T-helper 17 cell (primary cell): ENCODE measurements at regions not wholly inside any gene's neighbourhood (a gene's known extent, or its start where the extent isn't known, plus 50 kb on each side); places are given as distances from the start of the nearest gene placed in this dataset.

Experiments used
- ATAC-seq: fragments of 150-1000 bp; cut with Tn5 transposase; 2 replicates; pipeline ENCODE4 v1.10.0; 2021; ENCODE audit warnings: mild to moderate bottlenecking, moderate library complexity
- DNase-seq, 3 donors: peaks; one replicate each; pipeline versions ENCODE4 v3.0.0 to v3.0.0-alpha.2; 2020 to 2021
- H3K9me3 ChIP-seq: one replicate; pipeline ENCODE4 v1.7.0; 2013; ENCODE audit warnings: low read length, mild to moderate bottlenecking; ENCODE audit not compliant: control insufficient read depth, poor library complexity, severe bottlenecking
- H3K27ac Mint-ChIP-seq: one replicate; pipeline ENCODE4 v1.8.0; 2022; ENCODE audit warnings: mild to moderate bottlenecking, moderate library complexity, mixed read lengths
- H3K27me3 Mint-ChIP-seq: one replicate; pipeline ENCODE4 v1.8.0; 2022; ENCODE audit warnings: mixed read lengths
- H3K36me3 Mint-ChIP-seq: one replicate; pipeline ENCODE4 v1.8.0; 2022; ENCODE audit warnings: low read depth, mixed read lengths
- H3K4me1 Mint-ChIP-seq: one replicate; pipeline ENCODE4 v1.8.0; 2022; ENCODE audit warnings: mild to moderate bottlenecking, mixed read lengths
- H3K4me3 Mint-ChIP-seq: one replicate; pipeline ENCODE4 v1.8.0; 2022; ENCODE audit warnings: mild to moderate bottlenecking, moderate library complexity, mixed read lengths

GRCh38 chr4:3390288-3390811, 51.4 kb upstream of the HGFAC start:
- no peak for ATAC-seq
- peaks cover 13% of the 10 kb centered on the region for H3K4me1 Mint-ChIP-seq
- no peaks in the 10 kb centered on the region for H3K9me3 ChIP-seq
- H3K4me3 Mint-ChIP-seq: peak overlapping the region; percentile 52
- DNase-seq: no peak
- H3K36me3 Mint-ChIP-seq: peaks cover 3% of the 10 kb centered on the region
- peaks cover 35% of the 10 kb centered on the region for H3K27me3 Mint-ChIP-seq
- H3K27ac Mint-ChIP-seq: peak overlapping the region; percentile 61

GRCh38 chr4:3391422-3391821, 50.3 kb upstream of the HGFAC start:
- H3K36me3 Mint-ChIP-seq: no peaks in the 10 kb centered on the region
- DNase-seq: no peak
- H3K4me1 Mint-ChIP-seq: peaks cover 10% of the 10 kb centered on the region
- H3K9me3 ChIP-seq: no peaks in the 10 kb centered on the region
- ATAC-seq: no peak
- no peak overlapping the region for H3K4me3 Mint-ChIP-seq
- peaks cover 26% of the 10 kb centered on the region for H3K27me3 Mint-ChIP-seq
- no peak overlapping the region for H3K27ac Mint-ChIP-seq
